GM12864 (cell line): ENCODE measurements at regions not wholly inside any gene's neighbourhood (a gene's known extent, or its start where the extent isn't known, plus 50 kb on each side); places are given as distances from the start of the nearest gene placed in this dataset.

Experiments
- DNase-seq: peaks from one replicate; pipeline ENCODE4 v3.0.0-alpha.2; 2011; ENCODE audit warnings: low read depth
- H3K4me3 ChIP-seq: 2 replicates; pipeline ENCODE4 v1.5.1; 2011; ENCODE audit warnings: mild to moderate bottlenecking, low read depth, low read length, control low read depth
- CTCF ChIP-seq: IDR thresholded peaks from 2 replicates; pipeline ENCODE4 v1.5.1; 2011; ENCODE audit warnings: low read depth, mild to moderate bottlenecking, moderate library complexity, low read length, control low read depth, inconsistent platforms; ENCODE audit errors: missing control alignments

- no peak for TF ChIP-seq CTCF
- no peak for DNase-seq
Measured at GRCh38 chr2:150279686-150280085, 207.8 kb downstream of the RND3 start.

GRCh38 chr2:150276737-150277136 lies 210.7 kb downstream of the RND3 start:
- TF ChIP-seq CTCF, result no peak
- no peak overlapping the region for H3K4me3 ChIP-seq
- DNase-seq, result no peak

More at GRCh38 chr2:150279686-150280085, 207.8 kb downstream of the RND3 start:
- no peak overlapping the region for H3K4me3 ChIP-seq

- H3K4me3 ChIP-seq, result no peak overlapping the region
- TF ChIP-seq CTCF, result no peak
- no peak for DNase-seq
Measured at GRCh38 chr2:150274108-150274507, 213.4 kb downstream of the RND3 start.

GRCh38 chr2:150271952-150272802 lies 215.3 kb downstream of the RND3 start:
- no peak for TF ChIP-seq CTCF
- DNase-seq, result no peak
- H3K4me3 ChIP-seq, result no peak overlapping the region

GRCh38 chr2:150267651-150268415 lies 219.6 kb downstream of the RND3 start:
- H3K4me3 ChIP-seq, result no peak overlapping the region
- DNase-seq, result no peak
- no peak for TF ChIP-seq CTCF

- H3K4me3 ChIP-seq, result no peak overlapping the region
- DNase-seq, result no peak
- no peak for TF ChIP-seq CTCF
Measured at GRCh38 chr2:150266931-150267330, 220.5 kb downstream of the RND3 start.
